GM18858 (cell line): ENCODE measurements at regions not wholly inside any gene's neighbourhood (a gene's known extent, or its start where the extent isn't known, plus 50 kb on each side); places are given as distances from the start of the nearest gene placed in this dataset.
"Not testable (repeated sequence)": the region's sequence is repeated elsewhere in the genome, so short reads cannot be mapped to it uniquely, and the experiment has no call there.

Experiments
- ATAC-seq: cut with Tn5 transposase; IDR thresholded peaks from one replicate; pipeline ENCODE4 v1.9.1; 2021; ENCODE audit not compliant: unreplicated experiment

DNA sequence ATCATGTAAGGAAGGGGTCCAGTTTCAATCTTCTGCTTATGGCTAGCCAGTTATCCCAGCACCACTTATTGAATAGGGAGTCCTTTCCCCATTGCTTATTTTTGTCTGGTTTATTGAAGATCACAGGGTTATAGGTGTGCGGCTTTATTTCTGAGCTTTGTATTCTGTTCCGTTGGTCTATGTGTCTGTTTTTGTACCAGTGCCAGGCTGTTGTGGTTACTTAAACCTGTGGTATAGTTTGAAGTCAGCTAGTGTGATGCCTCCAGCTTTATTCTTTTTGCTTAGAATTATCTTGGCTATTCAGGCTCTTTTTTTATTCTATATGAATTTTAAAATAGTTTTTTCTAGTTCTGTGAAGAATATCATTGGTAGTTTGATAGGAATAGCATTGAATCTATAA lies 234.6 kb upstream of the CASK start:
- not testable (repeated sequence) for ATAC-seq

DNA sequence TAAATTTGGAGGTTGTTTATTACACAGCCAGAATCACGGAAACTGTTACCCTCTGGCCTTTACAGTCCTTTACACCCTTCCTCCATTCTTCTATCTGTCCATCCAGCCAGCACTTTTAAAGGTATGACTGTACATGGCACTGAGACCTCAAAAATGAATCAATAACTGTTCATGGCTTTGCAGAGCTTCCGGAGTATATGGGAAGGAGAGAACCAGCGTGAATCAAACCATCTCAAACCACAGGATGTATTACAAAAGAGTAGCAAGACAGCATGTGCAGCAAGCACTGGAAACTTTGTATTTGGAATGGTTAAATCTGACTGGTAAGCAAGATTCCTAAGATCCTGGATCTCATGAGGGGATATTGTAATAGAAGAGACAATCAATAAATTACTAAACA lies 228.5 kb upstream of the CASK start:
- no peak for ATAC-seq

DNA sequence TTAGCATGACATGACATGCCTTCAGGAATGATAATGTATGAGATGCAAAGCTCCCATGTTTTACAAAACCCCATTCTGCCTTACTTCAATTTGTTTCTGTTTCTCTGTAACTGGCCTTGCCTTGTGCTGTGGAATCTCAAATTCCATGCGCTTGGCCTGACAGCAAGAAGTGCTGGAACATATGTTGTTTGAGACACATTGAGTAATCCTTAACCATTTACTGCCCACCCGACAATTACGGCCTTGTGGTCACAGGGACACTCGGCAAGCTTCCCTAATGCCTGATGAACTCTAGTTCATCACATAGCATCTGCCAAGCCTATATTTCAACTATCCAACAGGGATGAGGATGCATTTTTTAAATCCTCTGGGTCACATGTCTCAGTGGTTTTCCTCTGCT lies 226.4 kb upstream of the CASK start:
- ATAC-seq: no peak

DNA sequence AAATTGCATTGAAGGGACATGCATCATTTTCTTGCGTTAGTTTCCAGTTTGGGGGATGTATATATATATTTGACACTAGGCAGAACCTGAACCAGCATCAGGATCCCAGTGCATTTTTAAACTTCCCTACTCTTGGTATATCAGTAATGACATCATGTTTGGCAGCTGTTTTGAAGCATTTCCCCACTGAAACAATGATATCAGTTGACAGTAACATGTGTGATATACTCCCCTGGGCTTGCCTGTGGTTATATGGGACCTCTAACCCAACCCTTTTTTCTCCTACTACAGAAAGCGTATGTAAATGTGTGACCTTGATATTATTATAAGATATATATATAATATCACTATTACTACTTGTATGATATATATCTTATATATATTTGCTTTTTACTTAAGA lies 225.9 kb upstream of the CASK start:
- no peak for ATAC-seq

DNA sequence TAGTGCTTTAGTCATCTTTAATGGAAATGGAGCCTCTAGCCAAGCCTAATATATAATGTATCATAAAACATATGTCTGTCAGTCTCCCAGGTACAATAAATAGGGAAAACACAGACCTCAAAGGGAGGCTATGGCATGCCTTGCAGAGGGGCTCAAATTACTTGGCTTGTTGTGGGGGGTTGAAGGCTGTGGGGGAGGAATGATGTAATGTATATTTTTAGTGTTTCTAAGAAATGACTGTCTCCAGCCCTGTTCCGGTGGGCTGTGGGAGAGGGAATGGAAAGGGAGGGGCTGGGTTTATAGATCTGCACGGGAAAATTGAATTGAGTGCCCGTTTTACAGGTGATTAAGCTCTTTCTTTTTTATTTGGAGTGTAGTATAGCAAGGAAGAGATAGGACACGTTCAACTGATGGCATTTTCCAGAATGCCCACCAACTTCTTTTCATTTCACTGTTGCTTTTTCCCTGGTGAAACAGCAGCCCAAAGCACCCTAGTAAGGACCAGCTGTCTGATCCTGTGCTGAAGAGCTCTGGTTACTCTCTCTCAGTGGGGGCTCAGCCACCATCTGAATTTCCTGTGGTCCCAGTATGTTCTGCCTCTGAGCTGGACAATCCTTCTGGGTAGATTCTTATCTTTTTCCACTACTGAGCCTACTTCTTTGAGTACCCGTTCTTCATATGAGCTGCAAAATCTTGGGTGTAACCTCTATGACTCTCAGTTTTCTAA lies 220.7 kb upstream of the CASK start:
- no peak for ATAC-seq

DNA sequence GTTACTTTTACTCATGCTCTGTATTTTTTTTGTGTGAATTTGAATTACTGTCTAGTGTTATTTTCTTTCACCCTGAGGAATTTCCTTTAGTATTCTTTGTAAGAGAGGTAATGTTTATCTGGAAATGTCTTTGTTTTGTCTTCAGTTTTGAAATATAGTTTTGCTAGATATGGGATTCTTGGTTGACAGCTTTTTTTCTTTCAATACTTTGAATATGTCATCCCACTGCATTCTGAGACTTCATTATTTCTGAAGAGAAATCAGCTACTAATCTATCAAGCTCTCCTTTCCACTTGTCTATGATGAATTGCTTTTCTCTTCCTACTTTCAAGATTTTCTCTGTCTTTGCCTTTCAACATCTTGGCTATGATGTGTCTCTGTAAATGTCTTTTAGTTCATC lies 217.0 kb upstream of the CASK start:
- no peak for ATAC-seq

DNA sequence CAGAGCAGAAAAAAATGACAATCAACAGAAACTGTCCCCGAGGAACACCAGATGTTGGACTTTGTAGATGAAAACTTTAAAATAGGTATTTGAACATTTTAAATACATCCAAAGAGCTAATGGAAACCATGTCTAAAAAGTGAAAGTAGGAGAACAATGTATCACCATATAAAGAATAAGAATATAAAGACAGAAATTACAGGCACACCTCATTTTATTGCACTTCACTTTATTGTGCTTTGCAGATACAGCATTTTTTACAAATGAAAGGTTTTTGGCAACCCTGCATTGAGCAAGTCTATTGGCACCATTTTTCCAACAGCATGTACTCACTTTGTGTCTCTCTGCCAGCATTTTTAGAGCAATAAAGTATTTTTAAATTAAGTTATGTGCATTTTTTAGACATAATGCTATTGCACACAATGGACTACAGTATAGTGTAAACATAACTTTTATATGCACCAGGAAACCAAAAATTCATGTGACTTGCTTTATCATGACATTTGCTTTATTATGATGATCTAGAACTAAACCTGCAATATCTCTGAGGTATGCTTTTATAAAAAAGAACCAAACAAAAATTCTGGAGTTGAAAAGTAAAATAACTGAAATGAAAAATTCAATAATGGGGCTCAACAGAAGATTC lies 212.4 kb upstream of the CASK start:
- ATAC-seq: no peak

DNA sequence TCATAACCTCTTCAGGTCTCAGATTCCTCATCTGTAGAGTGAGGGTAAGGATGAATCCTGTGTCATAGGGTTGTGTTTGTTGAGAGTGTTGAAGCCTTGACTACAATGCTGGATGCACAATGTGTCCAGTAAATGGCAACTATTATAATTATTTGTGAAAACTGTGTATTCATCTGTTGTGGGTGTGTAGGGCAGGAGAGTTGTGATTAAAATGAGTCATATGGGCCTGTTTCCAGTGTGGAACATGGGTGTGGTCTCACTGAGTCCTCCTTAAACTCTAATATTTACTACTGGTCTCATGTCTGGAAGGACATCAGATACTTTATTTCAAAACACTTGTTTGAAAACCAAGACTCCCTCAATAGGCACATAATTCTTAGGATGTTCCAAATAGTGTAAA lies 208.5 kb upstream of the CASK start:
- no peak for ATAC-seq

DNA sequence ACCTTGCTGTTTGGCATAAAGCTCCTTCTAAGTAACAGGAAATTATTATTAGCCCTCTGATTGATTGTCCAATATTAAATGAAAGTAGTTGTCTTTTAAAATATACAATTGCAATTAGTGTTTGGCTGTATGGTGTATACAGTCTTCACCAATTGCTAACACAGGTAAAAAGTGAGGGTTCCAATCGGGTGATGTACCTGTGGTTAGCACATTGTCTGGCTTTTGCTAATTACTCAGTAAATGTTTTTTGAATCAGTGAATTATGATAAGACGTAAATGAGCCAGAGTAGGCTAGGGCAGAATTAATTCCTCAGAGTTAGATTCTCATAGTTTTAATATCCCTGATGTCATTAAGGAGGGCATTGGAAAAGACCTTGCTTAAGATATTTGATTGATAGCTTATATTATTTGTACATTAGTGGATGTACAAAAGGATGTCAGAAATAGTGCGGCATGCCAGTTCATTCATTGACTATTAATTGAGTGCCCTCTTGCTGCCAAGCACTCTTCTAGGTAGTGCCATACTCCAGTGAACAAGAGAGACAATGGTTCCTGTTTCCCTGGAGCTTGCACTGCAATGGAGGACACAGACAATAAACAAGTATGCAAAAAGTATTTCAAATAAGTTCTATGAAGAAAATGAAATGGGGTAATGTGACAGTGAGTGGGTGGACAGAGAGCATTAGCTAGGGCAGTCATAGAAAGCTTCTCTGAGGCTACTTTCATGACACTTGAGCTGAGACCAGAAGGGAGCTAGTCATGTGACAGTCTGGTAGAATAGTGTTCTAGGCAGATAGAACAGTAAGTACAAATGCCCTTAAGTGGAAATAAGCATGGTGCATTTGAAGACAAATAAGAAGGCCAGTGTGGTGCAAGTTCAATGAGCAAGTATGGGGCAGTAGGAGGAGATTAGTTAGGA lies 205.9 kb upstream of the CASK start:
- no peak for ATAC-seq

DNA sequence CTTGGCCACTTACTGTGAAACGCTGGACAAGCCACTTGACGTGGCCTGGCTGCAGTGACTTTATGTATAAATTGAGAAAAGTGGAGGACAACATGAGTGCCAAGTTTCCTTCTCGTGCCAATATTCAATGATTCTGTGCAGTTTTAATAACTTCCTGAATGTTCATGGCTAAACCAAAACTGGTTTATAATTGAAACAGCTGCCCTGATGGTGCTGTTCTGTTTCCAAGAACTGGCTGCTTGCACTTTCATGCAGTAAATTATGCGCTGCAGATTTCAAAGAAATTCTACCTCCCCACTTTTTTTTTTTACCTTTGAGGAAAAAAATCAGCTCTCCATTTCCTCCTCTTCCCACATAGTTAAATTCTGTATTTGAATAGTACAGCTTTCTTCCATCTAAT lies 205.2 kb upstream of the CASK start:
- no peak for ATAC-seq

DNA sequence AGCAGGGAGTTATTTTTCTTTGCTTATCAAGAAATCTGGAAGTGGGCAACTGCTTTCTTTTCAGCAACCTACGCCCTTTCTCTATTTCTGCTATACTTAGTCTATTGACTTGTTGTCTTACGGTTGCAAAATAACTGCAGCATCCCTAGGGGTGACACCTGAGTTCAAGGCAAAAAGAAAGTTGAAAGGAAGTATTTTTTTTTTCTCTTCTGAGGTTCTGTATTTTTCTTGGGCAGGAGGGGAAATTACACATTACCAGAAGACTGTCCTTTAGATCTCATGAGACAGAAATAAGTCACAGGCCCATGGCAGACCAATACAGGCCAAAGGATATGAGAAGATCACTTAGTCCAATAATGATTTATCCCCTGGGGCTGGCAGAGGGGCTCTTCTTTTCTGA lies 204.7 kb upstream of the CASK start:
- peak; percentile 52 for ATAC-seq

DNA sequence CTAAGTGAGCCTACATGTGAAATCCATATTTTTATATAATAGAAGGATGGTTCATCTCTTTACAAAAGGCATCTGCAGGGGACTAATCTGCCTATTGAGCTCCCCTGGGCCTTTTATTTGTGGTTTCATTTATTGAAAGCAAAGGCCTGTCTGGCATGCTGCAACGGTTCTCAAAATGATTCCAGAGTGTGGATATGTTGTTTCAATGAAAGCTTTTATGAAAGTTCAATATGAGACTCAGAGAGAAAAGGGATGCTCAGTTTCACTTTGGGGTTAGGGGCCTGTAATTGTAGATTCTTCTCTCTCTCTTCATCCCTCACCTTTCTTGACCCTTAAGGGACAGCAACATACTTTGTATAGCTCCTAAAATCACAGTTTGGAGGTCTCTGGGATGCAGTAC lies 204.2 kb upstream of the CASK start:
- ATAC-seq: no peak

DNA sequence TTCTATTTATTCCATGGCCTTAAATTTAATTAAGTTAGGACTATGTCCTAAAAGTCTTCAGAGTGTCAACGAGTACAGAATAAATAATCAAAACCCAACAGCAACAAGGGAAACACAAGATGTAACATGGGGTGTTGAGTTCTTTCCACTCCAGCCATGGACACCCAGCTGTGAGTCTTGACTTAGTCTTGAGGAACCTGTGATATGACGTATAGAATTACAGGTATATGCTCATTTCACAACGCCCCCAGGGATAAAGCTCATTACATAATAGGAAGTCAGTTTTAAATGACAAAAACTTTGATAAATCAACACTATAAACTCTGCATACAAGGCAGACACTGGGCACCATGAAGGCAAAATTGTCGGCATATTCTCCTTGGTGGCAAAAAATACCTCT lies 200.0 kb upstream of the CASK start:
- ATAC-seq: no peak

DNA sequence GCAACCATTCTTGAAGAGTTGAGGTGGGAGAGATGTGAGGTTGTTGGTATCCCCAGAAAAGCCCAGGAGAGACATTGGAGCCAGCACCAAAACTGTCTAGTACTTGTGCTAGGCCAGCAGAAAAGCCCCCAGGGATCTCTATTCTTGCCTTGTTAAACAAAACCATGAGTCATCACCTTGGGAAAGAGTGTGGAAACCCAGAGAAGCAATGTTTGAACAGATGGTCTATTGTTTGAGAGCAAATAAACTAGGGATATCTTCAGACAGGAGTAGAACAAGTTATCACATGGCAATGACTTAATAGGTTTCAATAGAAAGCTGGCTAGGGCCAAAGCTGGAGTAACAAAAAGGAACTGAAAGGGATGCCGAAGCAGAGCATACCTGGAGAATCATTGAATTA lies 195.7 kb upstream of the CASK start:
- ATAC-seq: no peak

DNA sequence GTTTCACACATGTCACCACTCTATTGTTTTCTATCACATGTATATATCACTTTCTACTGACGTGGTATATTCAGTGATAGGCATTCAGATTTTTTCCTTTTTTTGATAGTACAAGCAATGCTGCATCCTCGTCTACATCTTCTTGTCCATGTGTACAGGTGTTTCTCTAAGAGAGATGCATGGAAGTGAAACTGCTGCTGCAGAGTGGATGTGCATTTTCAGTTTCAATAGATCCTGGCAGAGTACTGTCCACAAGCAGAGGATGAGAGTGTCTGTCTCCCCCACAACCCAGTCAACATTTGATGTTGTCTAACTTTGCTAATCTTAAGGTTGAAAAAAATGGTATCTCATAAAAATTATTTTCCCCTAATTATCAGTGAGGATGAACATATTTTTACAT lies 194.0 kb upstream of the CASK start:
- no peak for ATAC-seq

DNA sequence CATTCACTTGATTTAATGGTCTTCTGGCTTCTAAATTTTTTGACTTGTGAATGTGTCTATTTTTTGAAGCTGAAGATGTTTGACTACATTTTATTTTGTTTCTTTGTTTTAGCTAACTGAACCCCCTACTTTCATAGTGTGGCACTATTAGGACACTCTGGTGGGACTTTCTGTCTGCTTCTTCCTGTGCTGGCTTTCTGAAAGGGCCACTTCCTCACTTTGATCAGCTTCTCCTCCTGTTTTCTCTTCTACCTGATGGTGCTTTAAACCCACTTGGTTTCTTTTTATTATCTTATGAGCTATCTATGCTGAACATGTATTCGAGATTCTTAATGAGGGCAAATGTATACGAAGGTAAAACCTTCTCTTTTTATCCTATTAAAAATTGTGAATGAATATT lies 186.1 kb upstream of the CASK start:
- ATAC-seq: no peak

DNA sequence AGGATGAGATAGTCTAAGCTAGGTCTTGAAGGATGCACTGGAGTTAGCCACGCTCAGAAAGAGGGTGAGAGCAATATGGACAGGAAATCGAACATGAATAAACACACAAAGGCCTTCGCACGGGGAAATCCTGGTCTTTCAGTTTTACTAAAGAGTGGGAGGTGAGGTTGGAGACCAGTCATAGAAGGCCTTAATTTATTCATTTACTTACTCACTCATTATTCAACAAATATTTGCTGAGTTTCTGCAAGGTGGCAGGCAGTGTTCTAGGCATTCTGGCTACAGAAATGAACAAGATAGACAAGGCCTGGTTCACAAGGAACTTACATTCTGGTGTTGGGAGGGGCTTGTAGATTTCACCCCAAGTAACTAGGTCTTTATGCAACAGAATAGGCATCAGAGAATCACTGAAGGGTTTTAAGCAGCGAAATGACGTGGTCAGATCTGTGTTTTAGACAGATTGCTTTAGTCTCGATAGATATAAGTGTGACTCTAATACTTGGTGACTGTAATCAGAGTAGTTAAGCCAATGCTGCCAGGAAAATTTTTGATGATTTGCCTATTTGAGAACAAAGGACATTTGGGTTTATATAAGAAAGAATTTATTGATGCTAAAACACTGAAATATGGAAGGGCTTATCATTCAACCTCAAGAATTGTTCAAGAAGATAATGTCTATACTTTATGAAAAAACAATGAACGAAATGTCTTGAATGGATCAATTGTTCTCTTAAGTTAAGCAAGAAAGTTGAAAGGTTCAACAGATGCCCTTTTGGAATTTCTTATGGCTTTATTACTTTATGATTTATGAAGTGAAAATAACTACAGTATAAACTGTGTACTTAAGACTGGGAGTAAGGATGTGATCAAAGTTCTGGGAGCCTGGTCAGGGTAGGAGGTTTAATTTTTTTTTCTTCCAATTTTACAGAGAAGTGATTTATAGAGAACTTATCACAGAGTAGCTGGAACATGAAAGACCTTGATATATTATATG lies 184.4 kb upstream of the CASK start:
- ATAC-seq: peak; percentile 67

DNA sequence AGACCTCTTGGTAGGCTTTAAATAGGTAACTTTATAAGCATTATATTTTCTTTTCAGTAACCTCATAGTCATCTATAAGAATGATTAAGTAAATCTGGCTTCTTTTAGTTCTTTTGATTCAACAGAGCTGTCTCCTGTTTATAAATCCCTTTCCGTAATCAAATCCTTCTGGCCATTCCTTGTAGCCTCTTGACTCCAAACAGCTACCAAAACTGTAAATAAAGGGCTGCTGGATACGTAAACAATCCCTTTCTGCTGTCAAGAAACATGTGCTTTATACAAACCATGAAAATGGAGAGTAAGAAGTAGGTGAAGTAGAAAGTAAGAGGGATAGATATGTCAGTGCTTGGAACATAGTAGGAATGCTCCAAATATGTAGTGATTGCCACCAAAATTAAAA lies 183.2 kb upstream of the CASK start:
- no peak for ATAC-seq

DNA sequence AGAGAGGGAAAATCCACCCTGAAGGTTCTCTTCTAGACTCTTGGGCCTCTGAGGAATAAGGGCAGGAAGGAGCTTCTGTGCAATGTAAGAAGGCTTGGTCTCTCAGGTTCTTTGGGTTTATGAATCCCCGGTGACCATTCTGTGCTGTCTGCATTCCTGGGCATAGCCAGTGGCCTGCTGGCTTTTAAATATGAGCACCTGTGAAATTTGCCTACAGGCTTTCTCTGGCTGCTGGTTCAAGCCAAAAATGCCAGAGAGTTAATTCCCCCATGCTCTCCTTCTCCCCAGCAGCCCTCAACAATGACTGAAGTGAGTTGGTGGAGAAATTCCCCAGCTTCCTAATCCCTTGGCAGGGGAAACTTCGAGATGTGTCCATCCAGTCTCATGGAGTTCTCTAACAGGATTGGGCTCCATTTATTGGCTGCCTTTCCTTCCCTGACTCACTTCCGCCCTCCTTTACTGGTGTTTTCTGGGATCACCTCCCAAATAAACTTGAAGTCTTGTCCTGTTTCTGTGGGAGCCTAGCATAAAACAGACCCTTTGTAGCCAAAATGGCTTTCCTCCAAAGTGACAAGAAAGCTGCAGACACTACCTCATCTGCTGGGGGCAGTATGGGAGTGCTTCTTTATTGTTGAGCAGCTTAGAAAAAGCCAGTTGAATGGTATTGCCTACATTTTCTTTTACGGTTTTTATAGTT lies 179.4 kb upstream of the CASK start:
- ATAC-seq: no peak

DNA sequence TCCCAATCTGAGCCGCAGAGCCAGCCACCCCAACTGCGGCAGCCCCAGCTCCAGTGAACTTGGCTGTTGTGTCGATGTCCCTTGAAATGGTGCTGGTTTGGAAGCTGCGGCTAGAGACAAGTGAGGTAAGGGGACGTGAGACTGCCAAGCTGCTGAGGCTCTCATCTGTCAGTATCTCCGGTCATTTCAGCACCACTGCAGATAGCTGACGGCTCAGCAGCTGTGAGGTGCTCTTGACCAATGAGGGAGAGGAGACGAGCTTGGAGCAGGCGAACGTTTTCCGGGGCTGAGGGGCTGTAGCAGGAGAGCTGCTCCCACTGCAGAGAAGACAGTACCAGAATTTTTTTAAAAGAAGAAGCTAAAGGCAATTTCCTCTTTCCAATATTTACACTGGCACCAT lies 175.5 kb upstream of the CASK start:
- ATAC-seq: no peak
